Ovary (tissue), 7 donors: ENCODE measurements at regions not wholly inside any gene's neighbourhood (a gene's known extent, or its start where the extent isn't known, plus 50 kb on each side); places are given as distances from the start of the nearest gene placed in this dataset.
A peak's percentile ranks its signal among the peaks of the same experiment; 100 is the strongest.

ENCODE experiments used
- DNase-seq, 5 donors: peaks; one replicate each; pipeline ENCODE4 v3.0.0-alpha.2; 2019 to 2020
- H3K27ac ChIP-seq, 2 donors: fragments of 200-600 bp; one replicate each; pipeline versions ENCODE4 v1.5.1 to v1.8.0; 2019 to 2022
- H3K27me3 ChIP-seq: fragments of 200-600 bp; one replicate; pipeline ENCODE4 v1.8.0; 2022
- H3K36me3 ChIP-seq: fragments of 200-600 bp; sonication (generic); one replicate; pipeline ENCODE4 v1.5.1; 2019
- H3K4me1 ChIP-seq: one replicate; pipeline ENCODE4 v1.8.1; 2013; ENCODE audit warnings: mild to moderate bottlenecking, moderate library complexity; ENCODE audit not compliant: insufficient read depth
- H3K4me3 ChIP-seq: fragments of 200-600 bp; sonication (generic); one replicate; pipeline ENCODE4 v1.5.1; 2017
- H3K9me3 ChIP-seq, 2 donors: fragments of 200-600 bp in 1 of 2; sonication (generic) in 1 of 2; one replicate each; pipeline versions ENCODE4 v1.5.1 to v1.8.1; 2013 to 2019; ENCODE audit warnings: mild to moderate bottlenecking in 1 of 2, moderate library complexity in 1 of 2
- EP300 ChIP-seq: sonication (generic); formaldehyde crosslinking; IDR thresholded peaks from one replicate; pipeline ENCODE4 v1.6.1; 2017; ENCODE audit warnings: antibody characterized with exemption
- POLR2A ChIP-seq: fragments of 450-650 bp; IDR thresholded peaks from one replicate; pipeline ENCODE4 v1.6.1; 2017; ENCODE audit warnings: antibody characterized with exemption, mild to moderate bottlenecking, moderate library complexity
- WGBS, 3 donors: extraction: QIAGEN DNeasy Blood & Tissue Kit in 1 of 3; methylation state at CpG; one replicate each; pipeline versions ENCODE4 v1.1.5 to v1.1.7; 2013 to 2017; 5-methylcytosine and 5-hydroxymethylcytosine counted together
- intact Hi-C, 4 donors: fragments of 100-400 bp; cut with DNase I; formaldehyde crosslinking; loops; one replicate each; pipeline versions ENCODE4 v1.11.0 to v1.15.1; 2022 to 2023
- TF ChIP-seq, protein P1 (sequence below), 3 donors: fragments of 450-650 bp in 2 of 3; fragments of 200-600 bp in 1 of 3; IDR thresholded peaks; one replicate each; pipeline versions ENCODE4 v1.5.1 to v1.8.0; 2016 to 2022; ENCODE audit warnings: antibody characterized with exemption in 3 of 3, mild to moderate bottlenecking in 1 of 3
- donor health status: DM: no; HTN: no; CAD: no; lungs with moderate emphysema.
- donor health status: DM: no; HTN: no; CAD: no.
- donor health status: Bipolar disorder and iron deficiency.
- donor health status: DM: no; HTN: no; CAD: no.
- donor health status: DM: yes; HTN: yes; CAD: no.

DNA sequence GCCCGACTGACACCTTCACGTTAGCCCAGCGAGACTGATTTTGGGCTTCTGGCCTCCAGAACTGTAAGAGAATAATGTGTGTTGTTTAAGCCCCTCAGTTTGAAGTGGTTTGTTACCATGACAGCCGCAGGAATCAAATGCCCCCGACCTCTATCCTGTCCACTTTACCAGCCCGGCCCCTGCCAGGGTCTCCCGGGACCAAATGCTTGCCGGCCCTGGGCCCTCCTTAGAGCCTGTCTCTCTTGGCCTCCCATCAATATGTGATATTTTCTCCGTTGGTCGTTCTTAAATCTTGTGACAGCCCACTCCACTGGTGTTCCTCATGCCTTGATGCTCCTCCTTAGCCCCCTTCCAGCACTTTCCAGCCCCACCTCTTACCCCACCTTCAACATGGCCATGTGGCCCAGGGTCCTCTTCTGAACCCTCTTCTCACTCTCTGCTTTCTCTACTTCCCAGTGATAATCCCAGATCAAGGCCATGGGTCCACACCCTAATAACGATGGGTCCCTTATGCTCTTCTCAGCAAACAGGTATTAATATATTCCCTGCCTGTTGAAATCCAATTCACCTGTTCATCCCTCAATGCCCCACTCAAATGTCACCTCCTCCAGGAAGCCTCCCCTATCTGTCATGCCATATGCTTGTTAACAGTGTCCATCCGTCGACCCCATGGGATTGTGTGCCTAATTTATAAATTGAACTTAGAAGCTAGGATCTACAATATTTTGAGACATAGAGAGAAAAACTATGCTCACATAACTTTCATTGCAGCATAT lies 192.8 kb downstream of the ZFP36L2 start:
- TF ChIP-seq POLR2A: no peak
- TF ChIP-seq EP300: no peak

DNA sequence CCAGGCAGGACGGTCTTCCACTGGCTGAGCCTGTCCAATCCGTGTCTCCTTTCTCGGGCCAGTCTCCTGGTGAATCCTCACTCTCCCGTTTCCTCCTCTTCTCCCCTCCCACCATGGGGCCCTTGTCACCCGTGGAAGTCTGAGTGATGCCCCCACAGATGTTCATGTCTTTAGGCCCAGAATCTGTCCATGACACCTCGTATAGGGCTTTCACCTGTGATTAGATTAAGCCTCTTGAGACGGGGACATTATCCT lies 193.5 kb downstream of the ZFP36L2 start:
- Histone ChIP-seq H3K4me1 (peaks cover 16% of the 10 kb centered on the region), H3K27ac (peak overlapping the region; percentile 76 to 92), H3K9me3 (no peaks in the 10 kb centered on the region), H3K4me3 (no peak overlapping the region), H3K27me3 (no peaks in the 10 kb centered on the region), H3K36me3 (no peaks in the 10 kb centered on the region)
- intact Hi-C loops: loop anchor here in 1 of 4 donors (10.0 kb wide), 1 partner anchor 72 kb away; no protein-coding TSS in a partner anchor
- TF ChIP-seq EP300 (no peak), POLR2A (no peak)
- TF ChIP-seq, protein P1, sequence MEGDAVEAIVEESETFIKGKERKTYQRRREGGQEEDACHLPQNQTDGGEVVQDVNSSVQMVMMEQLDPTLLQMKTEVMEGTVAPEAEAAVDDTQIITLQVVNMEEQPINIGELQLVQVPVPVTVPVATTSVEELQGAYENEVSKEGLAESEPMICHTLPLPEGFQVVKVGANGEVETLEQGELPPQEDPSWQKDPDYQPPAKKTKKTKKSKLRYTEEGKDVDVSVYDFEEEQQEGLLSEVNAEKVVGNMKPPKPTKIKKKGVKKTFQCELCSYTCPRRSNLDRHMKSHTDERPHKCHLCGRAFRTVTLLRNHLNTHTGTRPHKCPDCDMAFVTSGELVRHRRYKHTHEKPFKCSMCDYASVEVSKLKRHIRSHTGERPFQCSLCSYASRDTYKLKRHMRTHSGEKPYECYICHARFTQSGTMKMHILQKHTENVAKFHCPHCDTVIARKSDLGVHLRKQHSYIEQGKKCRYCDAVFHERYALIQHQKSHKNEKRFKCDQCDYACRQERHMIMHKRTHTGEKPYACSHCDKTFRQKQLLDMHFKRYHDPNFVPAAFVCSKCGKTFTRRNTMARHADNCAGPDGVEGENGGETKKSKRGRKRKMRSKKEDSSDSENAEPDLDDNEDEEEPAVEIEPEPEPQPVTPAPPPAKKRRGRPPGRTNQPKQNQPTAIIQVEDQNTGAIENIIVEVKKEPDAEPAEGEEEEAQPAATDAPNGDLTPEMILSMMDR (IDR thresholded peaks at IDR 0.05): no peak
- WGBS, 3 donors: 44 to 50% (median 46%) methylated on average over 7 of the region's 7 CpGs
- DNase-seq: peak in 2 of 5 donors; percentile 34 to 40

More for the DNA sequence above, 192.8 kb downstream of the ZFP36L2 start:
- H3K9me3 ChIP-seq: no peaks in the 10 kb centered on the region
- intact Hi-C loops: loop anchor here in 1 of 4 donors (10.0 kb wide), 1 partner anchor 71 kb away; no protein-coding TSS in a partner anchor
- peak in 4 of 5 donors; percentile 26 to 37 (median 36) for DNase-seq
- peaks cover 20% of the 10 kb centered on the region for H3K4me1 ChIP-seq
- 94% methylated on average over 13 of the region's 13 CpGs for WGBS, 3 donors
- H3K36me3 ChIP-seq: no peaks in the 10 kb centered on the region
- peak overlapping the region; percentile 76 to 92 for H3K27ac ChIP-seq
- no peaks in the 10 kb centered on the region for H3K27me3 ChIP-seq
- H3K4me3 ChIP-seq: no peak overlapping the region

DNA sequence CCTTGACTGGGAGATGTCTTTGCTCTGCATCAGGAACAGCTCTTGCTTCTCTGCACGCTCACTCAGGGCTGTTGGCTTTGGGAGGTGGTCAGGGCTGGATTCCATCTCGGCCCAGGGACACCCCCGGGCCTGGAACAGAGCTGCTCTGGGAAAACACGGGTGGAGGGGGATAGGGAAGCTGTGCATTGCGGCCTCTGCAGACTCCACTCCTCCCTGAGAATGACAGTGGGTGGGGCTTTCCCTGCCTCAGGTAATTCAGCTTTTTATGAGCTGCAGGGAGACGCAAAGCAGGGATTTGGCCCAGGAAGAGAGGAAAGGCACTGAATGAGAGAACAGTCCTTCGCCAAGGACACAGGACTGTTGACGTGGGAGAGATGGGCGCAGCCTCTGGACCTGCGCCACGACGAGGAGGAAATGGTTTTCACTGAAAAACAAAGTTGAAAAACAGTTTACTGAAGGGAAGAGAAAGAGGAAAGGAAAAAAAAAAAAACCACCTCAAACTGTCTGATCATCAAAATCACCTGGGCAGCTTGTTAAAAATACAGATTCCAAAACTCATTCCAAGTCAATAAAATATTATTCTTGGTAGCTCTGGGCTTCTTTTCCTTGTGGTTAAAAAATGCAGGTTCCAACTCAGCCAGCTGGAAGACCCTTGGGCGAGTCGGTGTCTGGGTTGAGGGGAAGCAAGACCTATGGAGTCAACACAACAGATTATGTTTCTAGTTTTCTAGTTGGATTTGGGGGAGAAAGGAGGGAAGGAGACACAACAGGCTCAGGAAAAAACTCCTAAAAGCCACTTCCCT lies 194.0 kb downstream of the ZFP36L2 start:
- H3K9me3 ChIP-seq: no peaks in the 10 kb centered on the region
- H3K36me3 ChIP-seq: no peaks in the 10 kb centered on the region
- H3K4me3 ChIP-seq: no peak overlapping the region
- H3K27me3 ChIP-seq: no peaks in the 10 kb centered on the region
- TF ChIP-seq EP300 (no peak), POLR2A (peak; percentile 18)
- H3K4me1 ChIP-seq: peaks cover 16% of the 10 kb centered on the region
- 7 to 13% (median 8%) methylated on average over 14 of the region's 14 CpGs for WGBS, 3 donors
- DNase-seq: peak; percentile 87 to 91 (median 89)
- peak overlapping the region; percentile 76 to 92 for H3K27ac ChIP-seq
- intact Hi-C loops: loop anchor here in 1 of 4 donors (10.0 kb wide), 1 partner anchor 72 kb away; no protein-coding TSS in a partner anchor

DNA sequence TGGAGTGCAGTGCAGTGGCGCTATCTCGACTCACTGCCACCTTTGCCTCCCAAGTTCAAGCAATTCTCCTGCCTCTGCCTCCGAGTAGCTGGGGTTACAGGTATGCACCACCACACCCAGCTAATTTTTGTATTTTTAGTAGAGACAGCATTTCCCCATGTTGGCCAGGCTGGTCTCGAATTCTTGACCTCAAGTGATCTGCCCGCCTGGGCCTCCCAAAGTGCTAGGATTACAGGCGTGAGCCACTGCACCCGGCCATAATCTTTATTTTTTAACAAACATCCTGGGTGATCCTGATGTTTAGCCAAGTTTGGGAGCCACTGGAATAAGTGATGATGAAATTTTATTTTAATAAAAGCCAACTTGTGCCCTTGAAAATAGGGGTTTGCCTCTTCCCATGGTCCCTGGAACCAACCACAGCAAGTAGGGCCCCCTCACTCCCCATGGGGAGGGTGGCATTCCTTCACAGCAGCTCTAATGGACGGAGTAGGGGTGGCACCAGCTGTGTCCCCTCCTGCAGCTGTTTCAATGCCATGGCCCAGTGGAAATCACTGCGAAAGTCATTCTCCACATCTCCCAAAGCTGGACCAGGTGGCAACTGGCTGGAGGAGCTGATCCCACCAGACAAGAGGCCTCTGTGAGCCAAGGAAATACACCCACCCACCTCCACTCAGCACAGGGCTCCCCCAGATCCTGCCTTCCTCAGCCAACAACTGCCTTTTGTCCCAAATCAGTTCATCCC lies 194.8 kb downstream of the ZFP36L2 start:
- H3K4me1 ChIP-seq: peaks cover 16% of the 10 kb centered on the region
- intact Hi-C loops: loop anchor here in 1 of 4 donors (10.0 kb wide), 1 partner anchor 73 kb away; no protein-coding TSS in a partner anchor
- peak in 2 of 5 donors; percentile 37 to 56 for DNase-seq

More for the DNA sequence above, 194.8 kb downstream of the ZFP36L2 start:
- WGBS, 3 donors: 51 to 66% (median 66%) methylated on average over 9 of the region's 9 CpGs
- Histone ChIP-seq H3K27me3 (no peaks in the 10 kb centered on the region), H3K36me3 (no peaks in the 10 kb centered on the region), H3K4me3 (no peak overlapping the region), H3K9me3 (no peaks in the 10 kb centered on the region), H3K27ac (peak overlapping the region; percentile 57 to 92)
- TF ChIP-seq, protein P1 (IDR thresholded peaks at IDR 0.05): no peak
- no peak for TF ChIP-seq POLR2A
- TF ChIP-seq EP300: no peak
